Activated T-helper 1 cell treated with anti-CD3 and anti-CD28 coated beads, Interleukin-12 subunit alpha, Interleukin-12 subunit beta, Interleukin-2, Interleukin-4 antibody, amounts not matched to agents 30 ng/mL and 10 ng/mL and 1 ng/mL, durations not matched to agents 14 hours and 24 hours and 36 hours (primary cell): ENCODE measurements at regions not wholly inside any gene's neighbourhood (a gene's known extent, or its start where the extent isn't known, plus 50 kb on each side); places are given as distances from the start of the nearest gene placed in this dataset.

Experiments
- DNase-seq: peaks from one replicate; pipeline ENCODE4 v3.0.0; 2021; ENCODE audit warnings: low spot score
- H3K27ac Mint-ChIP-seq: one replicate; pipeline ENCODE4 v1.8.0; 2021; ENCODE audit warnings: mild to moderate bottlenecking, mixed read lengths
- H3K27me3 Mint-ChIP-seq: one replicate; pipeline ENCODE4 v1.8.0; 2022; ENCODE audit warnings: mild to moderate bottlenecking, moderate library complexity, mixed read lengths; ENCODE audit not compliant: insufficient read depth
- H3K36me3 Mint-ChIP-seq: one replicate; pipeline ENCODE4 v1.8.0; 2021; ENCODE audit warnings: low read depth, mixed read lengths
- H3K4me1 Mint-ChIP-seq: one replicate; pipeline ENCODE4 v1.8.0; 2021; ENCODE audit warnings: low read depth, mixed read lengths
- H3K4me3 Mint-ChIP-seq: one replicate; pipeline ENCODE4 v1.8.0; 2021; ENCODE audit warnings: mild to moderate bottlenecking, moderate library complexity, mixed read lengths
- H3K9me3 Mint-ChIP-seq: one replicate; pipeline ENCODE4 v1.8.0; 2021; ENCODE audit warnings: mixed read lengths
- intact Hi-C: fragments of 100-400 bp; cut with micrococcal nuclease; formaldehyde crosslinking; loops from one replicate; pipeline ENCODE4 v1.15.1; 2024

- intact Hi-C loops = no loop called here
- Mint-ChIP-seq H3K4me3 (no peak overlapping the region), H3K27ac (no peak overlapping the region), H3K27me3 (no peaks in the 10 kb centered on the region), H3K4me1 (no peaks in the 10 kb centered on the region), H3K36me3 (no peaks in the 10 kb centered on the region), H3K9me3 (peaks cover 6% of the 10 kb centered on the region)
- no peak for DNase-seq
These were observed 767.7 kb upstream of the GCFC2 start for GRCh38 chr2:76478266-76479035.

- Mint-ChIP-seq H3K9me3 (peaks cover 16% of the 10 kb centered on the region), H3K4me1 (no peaks in the 10 kb centered on the region), H3K36me3 (no peaks in the 10 kb centered on the region), H3K4me3 (no peak overlapping the region), H3K27ac (no peak overlapping the region), H3K27me3 (no peaks in the 10 kb centered on the region)
- intact Hi-C loops = no loop called here
- DNase-seq = no peak
These were observed 762.2 kb upstream of the GCFC2 start for GRCh38 chr2:76472946-76473345.

- Mint-ChIP-seq H3K27me3 (no peaks in the 10 kb centered on the region), H3K9me3 (peaks cover 19% of the 10 kb centered on the region), H3K36me3 (no peaks in the 10 kb centered on the region), H3K4me3 (no peak overlapping the region), H3K27ac (no peak overlapping the region), H3K4me1 (no peaks in the 10 kb centered on the region)
- intact Hi-C loops = no loop called here
- no peak for DNase-seq
These were observed 758.4 kb upstream of the GCFC2 start for GRCh38 chr2:76469066-76469465.

GRCh38 chr2:76467326-76467725 is 756.6 kb upstream of the GCFC2 start:
- no peaks in the 10 kb centered on the region for H3K27me3 Mint-ChIP-seq

GRCh38 chr2:76464310-76464709 is 753.6 kb upstream of the GCFC2 start:
- no peaks in the 10 kb centered on the region for H3K36me3 Mint-ChIP-seq
- no peak overlapping the region for H3K27ac Mint-ChIP-seq
- no peak overlapping the region for H3K4me3 Mint-ChIP-seq
- DNase-seq = no peak
- H3K27me3 Mint-ChIP-seq = no peaks in the 10 kb centered on the region
- H3K9me3 Mint-ChIP-seq = peaks cover 4% of the 10 kb centered on the region
- no peaks in the 10 kb centered on the region for H3K4me1 Mint-ChIP-seq
- intact Hi-C loops = no loop called here

More at GRCh38 chr2:76467326-76467725, 756.6 kb upstream of the GCFC2 start:
- Mint-ChIP-seq H3K4me1 (no peaks in the 10 kb centered on the region), H3K27ac (no peak overlapping the region), H3K4me3 (no peak overlapping the region), H3K36me3 (no peaks in the 10 kb centered on the region), H3K9me3 (peaks cover 7% of the 10 kb centered on the region)
- no peak for DNase-seq
- intact Hi-C loops = no loop called here

GRCh38 chr2:76461431-76461830 is 750.7 kb upstream of the GCFC2 start:
- Mint-ChIP-seq H3K27ac (no peak overlapping the region), H3K36me3 (no peaks in the 10 kb centered on the region), H3K4me3 (no peak overlapping the region), H3K9me3 (peaks cover 3% of the 10 kb centered on the region), H3K27me3 (no peaks in the 10 kb centered on the region), H3K4me1 (no peaks in the 10 kb centered on the region)
- no peak for DNase-seq
- intact Hi-C loops = no loop called here

GRCh38 chr2:76455910-76456309 is 745.2 kb upstream of the GCFC2 start:
- H3K4me3 Mint-ChIP-seq = no peak overlapping the region
- H3K36me3 Mint-ChIP-seq = no peaks in the 10 kb centered on the region

GRCh38 chr2:76450024-76450475 is 739.3 kb upstream of the GCFC2 start:
- H3K4me1 Mint-ChIP-seq = no peaks in the 10 kb centered on the region
- H3K9me3 Mint-ChIP-seq = no peaks in the 10 kb centered on the region
- H3K4me3 Mint-ChIP-seq = no peak overlapping the region
- H3K27ac Mint-ChIP-seq = no peak overlapping the region
- no peak for DNase-seq
- intact Hi-C loops = no loop called here
- H3K27me3 Mint-ChIP-seq = no peaks in the 10 kb centered on the region
- no peaks in the 10 kb centered on the region for H3K36me3 Mint-ChIP-seq

More at GRCh38 chr2:76455910-76456309, 745.2 kb upstream of the GCFC2 start:
- DNase-seq = no peak
- Mint-ChIP-seq H3K4me1 (no peaks in the 10 kb centered on the region), H3K27me3 (no peaks in the 10 kb centered on the region), H3K9me3 (no peaks in the 10 kb centered on the region), H3K27ac (no peak overlapping the region)
- intact Hi-C loops = no loop called here

GRCh38 chr2:76448956-76449355 is 738.2 kb upstream of the GCFC2 start:
- Mint-ChIP-seq H3K4me1 (no peaks in the 10 kb centered on the region), H3K4me3 (no peak overlapping the region), H3K9me3 (peaks cover 5% of the 10 kb centered on the region), H3K27ac (no peak overlapping the region), H3K27me3 (no peaks in the 10 kb centered on the region), H3K36me3 (no peaks in the 10 kb centered on the region)
- intact Hi-C loops = no loop called here
- no peak for DNase-seq

- no peak for DNase-seq
- H3K27me3 Mint-ChIP-seq = no peaks in the 10 kb centered on the region
- H3K36me3 Mint-ChIP-seq = no peaks in the 10 kb centered on the region
- H3K27ac Mint-ChIP-seq = no peak overlapping the region
- no peaks in the 10 kb centered on the region for H3K4me1 Mint-ChIP-seq
- H3K9me3 Mint-ChIP-seq = peaks cover 5% of the 10 kb centered on the region
- intact Hi-C loops = no loop called here
- no peak overlapping the region for H3K4me3 Mint-ChIP-seq
These were observed 736.6 kb upstream of the GCFC2 start for GRCh38 chr2:76447294-76447693.

GRCh38 chr2:76446872-76447271 is 736.2 kb upstream of the GCFC2 start:
- Mint-ChIP-seq H3K4me1 (no peaks in the 10 kb centered on the region), H3K27me3 (no peaks in the 10 kb centered on the region), H3K27ac (no peak overlapping the region), H3K9me3 (peaks cover 5% of the 10 kb centered on the region), H3K4me3 (no peak overlapping the region), H3K36me3 (no peaks in the 10 kb centered on the region)
- no peak for DNase-seq
- intact Hi-C loops = no loop called here

- H3K4me3 Mint-ChIP-seq = no peak overlapping the region
- H3K27ac Mint-ChIP-seq = no peak overlapping the region
- peaks cover 5% of the 10 kb centered on the region for H3K9me3 Mint-ChIP-seq
- DNase-seq = no peak
- H3K4me1 Mint-ChIP-seq = no peaks in the 10 kb centered on the region
- no peaks in the 10 kb centered on the region for H3K27me3 Mint-ChIP-seq
- intact Hi-C loops = no loop called here
- H3K36me3 Mint-ChIP-seq = no peaks in the 10 kb centered on the region
These were observed 735.2 kb upstream of the GCFC2 start for GRCh38 chr2:76445880-76446279.

- Mint-ChIP-seq H3K36me3 (no peaks in the 10 kb centered on the region), H3K27me3 (no peaks in the 10 kb centered on the region), H3K27ac (no peak overlapping the region), H3K9me3 (peaks cover 5% of the 10 kb centered on the region), H3K4me3 (no peak overlapping the region), H3K4me1 (no peaks in the 10 kb centered on the region)
- intact Hi-C loops = no loop called here
- no peak for DNase-seq
These were observed 734.0 kb upstream of the GCFC2 start for GRCh38 chr2:76444732-76445131.

GRCh38 chr2:76437564-76437963 is 726.8 kb upstream of the GCFC2 start:
- Mint-ChIP-seq H3K36me3 (no peaks in the 10 kb centered on the region), H3K9me3 (peaks cover 3% of the 10 kb centered on the region), H3K27me3 (no peaks in the 10 kb centered on the region), H3K27ac (no peak overlapping the region), H3K4me1 (no peaks in the 10 kb centered on the region), H3K4me3 (no peak overlapping the region)
- intact Hi-C loops = no loop called here
- no peak for DNase-seq
